HG03520 (cell line): ENCODE measurements at regions not wholly inside any gene's neighbourhood (a gene's known extent, or its start where the extent isn't known, plus 50 kb on each side); places are given as distances from the start of the nearest gene placed in this dataset.
"Not testable (repeated sequence)": the region's sequence is repeated elsewhere in the genome, so short reads cannot be mapped to it uniquely, and the experiment has no call there.

Experiments
- ATAC-seq: cut with Tn5 transposase; IDR thresholded peaks from one replicate; pipeline ENCODE4 v1.9.1; 2021; ENCODE audit warnings: mild to moderate bottlenecking, moderate library complexity; ENCODE audit not compliant: unreplicated experiment

- ATAC-seq, result no peak
Measured at GRCh38 chr16:52386694-52387093, 160.2 kb downstream of the TOX3 start.

GRCh38 chr16:52384378-52384777, 162.6 kb downstream of the TOX3 start:
- no peak for ATAC-seq

- ATAC-seq, result no peak
Measured at GRCh38 chr16:52383640-52384292, 163.2 kb downstream of the TOX3 start.

- no peak for ATAC-seq
Measured at GRCh38 chr16:52383119-52383518, 163.8 kb downstream of the TOX3 start.

GRCh38 chr16:52379551-52379950, 167.4 kb downstream of the TOX3 start:
- ATAC-seq, result no peak

GRCh38 chr16:52376676-52377280, 170.2 kb downstream of the TOX3 start:
- ATAC-seq, result no peak

GRCh38 chr16:52372313-52372712, 174.6 kb downstream of the TOX3 start:
- no peak for ATAC-seq

GRCh38 chr16:52368859-52369258, 178.1 kb downstream of the TOX3 start:
- no peak for ATAC-seq

- no peak for ATAC-seq
Measured at GRCh38 chr16:52367821-52368220, 179.1 kb downstream of the TOX3 start.

GRCh38 chr16:52366983-52367382, 180.0 kb downstream of the TOX3 start:
- no peak for ATAC-seq

GRCh38 chr16:52364500-52364899, 182.4 kb downstream of the TOX3 start:
- no peak for ATAC-seq

- no peak for ATAC-seq
Measured at GRCh38 chr16:52363082-52363481, 183.9 kb downstream of the TOX3 start.

- no peak for ATAC-seq
Measured at GRCh38 chr16:52357711-52358110, 189.2 kb downstream of the TOX3 start.

GRCh38 chr16:52353249-52353648, 193.7 kb downstream of the TOX3 start:
- no peak for ATAC-seq

GRCh38 chr16:52351451-52351850, 195.5 kb downstream of the TOX3 start:
- no peak for ATAC-seq

GRCh38 chr16:52350031-52350642, 196.8 kb downstream of the TOX3 start:
- no peak for ATAC-seq

GRCh38 chr16:52346709-52347108, 200.2 kb downstream of the TOX3 start:
- no peak for ATAC-seq

- not testable (repeated sequence) for ATAC-seq
Measured at GRCh38 chr16:52333673-52334072, 213.3 kb downstream of the TOX3 start.

GRCh38 chr16:52320930-52321439, 226.0 kb downstream of the TOX3 start:
- no peak for ATAC-seq

GRCh38 chr16:52318302-52319009, 228.5 kb downstream of the TOX3 start:
- no peak for ATAC-seq

- no peak for ATAC-seq
Measured at GRCh38 chr16:52316241-52316640, 230.7 kb downstream of the TOX3 start.

GRCh38 chr16:52312716-52313115, 234.2 kb downstream of the TOX3 start:
- no peak for ATAC-seq
